Endothelial cell of umbilical vein (primary cell): ENCODE measurements at regions not wholly inside any gene's neighbourhood (a gene's known extent, or its start where the extent isn't known, plus 50 kb on each side); places are given as distances from the start of the nearest gene placed in this dataset.

Experiments used
- BruUV-seq: library from RNA; stranded (reverse); fragments of 400-500 nt; replicated peaks from 2 replicates; lab custom pipeline; 2021; lab: Mats Ljungman, UMichigan
- CTCF ChIA-PET: fragments of 300-600, 350-600 bp; sonication (Branson Sonifier 250); formaldehyde crosslinking; loops from one replicate; lab custom pipeline; 2021; ENCODE audit warnings: antibody characterized with exemption, inconsistent platforms; lab: Charles Lee
- POLR2A ChIA-PET: fragments of 300-600, 350-600 bp; sonication (Branson Sonifier 250); formaldehyde crosslinking; loops from one replicate; lab custom pipeline; 2021; ENCODE audit warnings: antibody characterized with exemption, inconsistent platforms; lab: Charles Lee
- DNase-seq: peaks from one replicate; pipeline ENCODE4 v3.0.0-alpha.2; 2011; ENCODE audit warnings: low read depth, low spot score
- FAIRE-seq: peaks from 2 replicates; lab custom pipeline; 2011; peaks lifted over from hg19 to GRCh38; lab: Jason Lieb, UNC
- H2AFZ ChIP-seq: 2 replicates; pipeline ENCODE4 v1.6.0; 2012; ENCODE audit warnings: low read depth, low read length, control low read depth, inconsistent platforms
- H3K27ac ChIP-seq: 2 replicates; pipeline ENCODE4 v1.5.1; 2011; ENCODE audit warnings: low read depth, mild to moderate bottlenecking, control low read depth, low read length, moderate library complexity; ENCODE audit not compliant: insufficient read depth
- H3K27me3 ChIP-seq, 2 experiments: 2 replicates each; pipeline versions ENCODE4 v1.6.0 to v1.6.1; 2011; ENCODE audit warnings: low read length in 2 of 2, mixed read lengths in 1 of 2; ENCODE audit not compliant: control insufficient read depth in 2 of 2, insufficient read depth in 2 of 2
- H3K36me3 ChIP-seq, 2 experiments: 2 replicates in 1 of 2; 3 replicates in 1 of 2; pipeline ENCODE4 v1.5.1; 2011; ENCODE audit warnings: low read length in 2 of 2, mild to moderate bottlenecking in 1 of 2, moderate library complexity in 1 of 2; ENCODE audit not compliant: control insufficient read depth in 2 of 2, insufficient read depth in 2 of 2; ENCODE audit errors: extremely low read depth in 1 of 2
- H3K4me1 ChIP-seq: 3 replicates; pipeline ENCODE4 v1.5.1; 2011; ENCODE audit warnings: mild to moderate bottlenecking, low read length; ENCODE audit not compliant: control insufficient read depth, insufficient read depth; ENCODE audit errors: extremely low read depth
- H3K4me2 ChIP-seq: 2 replicates; pipeline ENCODE4 v1.6.1; 2011; ENCODE audit warnings: low read length, control low read depth, mixed read lengths; ENCODE audit not compliant: insufficient read depth
- H3K4me3 ChIP-seq, 3 experiments: fragments of 200-600 bp in 1 of 3; sonication (generic), shearing (Covaris generic) in 1 of 3; replicated peaks in 1 of 3; 2 replicates each; pipeline ENCODE4 v1.5.1; 2011 to 2016; ENCODE audit warnings: control low read depth in 3 of 3, low read length in 3 of 3, mild to moderate bottlenecking in 2 of 3, inconsistent platforms in 1 of 3, low read depth in 1 of 3, moderate library complexity in 1 of 3; ENCODE audit not compliant: insufficient read depth in 1 of 3
- H3K79me2 ChIP-seq: 2 replicates; pipeline ENCODE4 v1.6.0; 2012; ENCODE audit warnings: low read length, inconsistent platforms; ENCODE audit not compliant: control insufficient read depth, insufficient read depth
- H3K9ac ChIP-seq: replicated peaks from 2 replicates; pipeline ENCODE3; 2011; ENCODE audit warnings: low read length, control low read depth; ENCODE audit not compliant: insufficient read depth; ENCODE audit errors: extremely low read depth
- H3K9me1 ChIP-seq: replicated peaks from 3 replicates; pipeline ENCODE4 v1.6.0; 2011; ENCODE audit warnings: mild to moderate bottlenecking, low read length; ENCODE audit not compliant: control insufficient read depth, insufficient read depth; ENCODE audit errors: extremely low read depth
- H3K9me3 ChIP-seq: replicated peaks from 2 replicates; pipeline ENCODE4 v1.5.1; 2012; ENCODE audit warnings: low read length, inconsistent platforms; ENCODE audit not compliant: control insufficient read depth, insufficient read depth
- H4K20me1 ChIP-seq: replicated peaks from 2 replicates; pipeline ENCODE3; 2011; ENCODE audit warnings: mild to moderate bottlenecking, low read length; ENCODE audit not compliant: control insufficient read depth, insufficient read depth; ENCODE audit errors: extremely low read depth
- CTCF ChIP-seq, 2 donors: IDR thresholded peaks; 1 replicate in 1 of 2; 2 replicates in 1 of 2; pipeline ENCODE4 v1.5.1; 2011; ENCODE audit warnings: low read length in 2 of 2, mild to moderate bottlenecking in 2 of 2, moderate library complexity in 2 of 2, control low read depth in 1 of 2, inconsistent platforms in 1 of 2, low read depth in 1 of 2; ENCODE audit not compliant: insufficient read depth in 1 of 2; ENCODE audit errors: extremely low read depth in 1 of 2
- EZH2 ChIP-seq: IDR thresholded peaks from 2 replicates; pipeline ENCODE4 v1.6.1; 2012; ENCODE audit warnings: borderline replicate concordance, low read depth, mild to moderate bottlenecking, moderate library complexity, low read length, inconsistent platforms; ENCODE audit not compliant: severe bottlenecking
- FOS ChIP-seq: IDR thresholded peaks from 2 replicates; pipeline ENCODE4 v1.6.1; 2011; ENCODE audit warnings: mild to moderate bottlenecking, low read length, moderate library complexity, borderline replicate concordance; ENCODE audit not compliant: insufficient read depth
- GATA2 ChIP-seq: IDR thresholded peaks from 2 replicates; pipeline ENCODE4 v1.7.0; 2011; ENCODE audit warnings: low read depth, mild to moderate bottlenecking, moderate library complexity, mixed read lengths, low read length; ENCODE audit not compliant: insufficient read length, insufficient read depth
- JUN ChIP-seq: IDR thresholded peaks from 2 replicates; pipeline ENCODE4 v1.6.1; 2011; ENCODE audit warnings: borderline replicate concordance, low read depth; ENCODE audit not compliant: insufficient read length, insufficient read depth
- MAX ChIP-seq: IDR thresholded peaks from 2 replicates; pipeline ENCODE4 v1.6.1; 2011; ENCODE audit not compliant: insufficient read depth, insufficient read length
- MYC ChIP-seq: IDR thresholded peaks from one replicate; pipeline ENCODE4 v1.6.1; 2011; ENCODE audit warnings: mild to moderate bottlenecking, low read depth, low read length
- POLR2A ChIP-seq: IDR thresholded peaks from 2 replicates; pipeline ENCODE4 v1.6.1; 2012; ENCODE audit warnings: low read depth, mild to moderate bottlenecking, control low read depth, low read length
- POLR2AphosphoS5 ChIP-seq: IDR thresholded peaks from 2 replicates; pipeline ENCODE4 v1.6.1; 2012; ENCODE audit warnings: low read depth, mild to moderate bottlenecking, control low read depth, low read length, moderate library complexity; ENCODE audit not compliant: insufficient read depth
- dilution Hi-C: fragments of 300-500 bp; cut with MboI; formaldehyde crosslinking; loops from one replicate; pipeline ENCODE4 v1.15.0; 2019; ENCODE audit warnings: low sequenced_read_pairs; ENCODE audit not compliant: extremely low pct_ligation_motif_present
- intact Hi-C: fragments of 100-400 bp; cut with micrococcal nuclease; formaldehyde crosslinking; loops from one replicate; pipeline ENCODE4 v1.10.0; 2022

- H3K4me2 ChIP-seq: no peak overlapping the region
- H4K20me1 ChIP-seq: no peaks in the 10 kb centered on the region
- H3K4me3 ChIP-seq: no peak overlapping the region
- FAIRE-seq (no peak), DNase-seq (no peak)
- TF ChIP-seq POLR2AphosphoS5 (no peak), MAX (no peak), JUN (no peak), EZH2 (no peak), POLR2A (no peak), FOS (no peak), CTCF (IDR thresholded peaks at IDR 0.05; ENCODE audit: extremely low read depth in 1 of 2, insufficient read depth in 1 of 2, low read depth in 1 of 2, low read length in 2 of 2) (no peak), MYC (no peak), GATA2 (no peak)
- no peak overlapping the region for H3K27ac ChIP-seq
- H3K9ac ChIP-seq: no peak overlapping the region
- no peaks in the 10 kb centered on the region for H3K36me3 ChIP-seq
- no TSS peak for BruUV-seq
- intact Hi-C loops: no loop called here
- dilution Hi-C loops: no loop called here
- no peaks in the 10 kb centered on the region for H3K79me2 ChIP-seq
- no peaks in the 10 kb centered on the region for H3K9me3 ChIP-seq
- no peaks in the 10 kb centered on the region for H3K27me3 ChIP-seq
- ChIA-PET POLR2A (no interaction called here), CTCF (interaction anchor here (1.2 to 1.5 kb wide), 2 partner anchors 11 to 24 kb away, joined by 3 read pairs; no protein-coding TSS in a partner anchor)
- H2AFZ ChIP-seq: no peak overlapping the region
- no peaks in the 10 kb centered on the region for H3K4me1 ChIP-seq
- H3K9me1 ChIP-seq: no peaks in the 10 kb centered on the region
Observed at GRCh38 chr6:97995158-97995557, 712.1 kb upstream of the MMS22L start.
